ENCODE measurements at regions not wholly inside any gene's neighbourhood (a gene's known extent, or its start where the extent isn't known, plus 50 kb on each side); places are given as distances from the start of the nearest gene placed in this dataset.

- intact Hi-C loops (cut with DNase I; ENCODE audit: low total_unique reads): no loop called here
- no peak for DNase-seq (ENCODE audit: low spot score in 2 of 2)
- WGBS, 2 donors: 60 to 69% methylated on average over 6 of the region's 6 CpGs
- TF ChIP-seq POLR2A (IDR thresholded peaks at IDR 0.05): no peak
- TF ChIP-seq CTCF (IDR thresholded peaks at IDR 0.05): no peak
- H3K4me3 ChIP-seq (ENCODE audit: low read depth, poor library complexity, severe bottlenecking): no peak overlapping the region
These were observed 521.9 kb upstream of the TBX3 start for GRCh38 chr12:115205755-115206308.

DNA sequence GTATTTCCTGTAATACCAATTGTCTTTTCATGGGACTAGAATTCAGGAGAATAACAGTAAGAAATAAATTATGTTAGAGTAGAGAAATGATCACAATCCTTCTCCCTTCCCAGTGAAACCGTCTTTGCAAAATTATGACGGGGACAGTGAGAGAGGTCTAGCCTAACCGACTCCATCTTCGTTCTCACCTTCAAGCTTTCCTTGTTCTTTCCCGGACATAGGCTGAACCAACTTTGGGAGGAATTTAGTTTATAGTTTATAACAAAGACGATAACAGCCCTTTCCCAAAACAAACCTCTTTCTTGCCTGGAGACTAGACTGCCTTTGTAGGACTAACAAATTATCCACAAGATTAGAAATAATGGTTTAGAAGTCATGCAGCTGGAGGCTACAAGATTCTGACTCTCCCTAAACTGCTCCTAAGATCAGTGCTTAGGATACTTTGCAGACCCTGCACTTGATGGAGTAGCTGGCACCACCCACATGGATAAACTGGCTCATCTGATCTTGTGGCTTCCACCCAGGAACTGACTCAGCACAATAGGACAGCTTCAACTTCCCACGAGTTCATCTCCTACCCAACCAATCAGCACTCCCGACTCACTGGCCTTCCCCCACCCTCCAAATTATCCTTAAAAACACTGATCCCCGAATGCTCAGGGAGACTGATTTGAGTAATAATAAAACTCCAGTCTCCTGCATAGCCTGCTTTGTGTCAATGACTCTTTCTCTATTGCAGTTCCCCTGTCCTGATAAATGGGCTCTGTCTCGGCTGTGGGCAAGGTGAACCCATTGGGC, 521.2 kb upstream of the TBX3 start:
- no peak for DNase-seq (ENCODE audit: low spot score in 2 of 2)
- TF ChIP-seq POLR2A (IDR thresholded peaks at IDR 0.05): no peak
- TF ChIP-seq CTCF (IDR thresholded peaks at IDR 0.05): no peak
- 68 to 69% methylated on average over 10 of the region's 10 CpGs for WGBS, 2 donors
- H3K4me3 ChIP-seq (ENCODE audit: low read depth, poor library complexity, severe bottlenecking): no peak overlapping the region
- intact Hi-C loops (cut with DNase I; ENCODE audit: low total_unique reads): no loop called here

- H3K4me3 ChIP-seq (ENCODE audit: low read depth, poor library complexity, severe bottlenecking): no peak overlapping the region
- WGBS, 2 donors: 46 to 48% methylated on average over 2 of the region's 2 CpGs
- intact Hi-C loops (cut with DNase I; ENCODE audit: low total_unique reads): no loop called here
- TF ChIP-seq CTCF (IDR thresholded peaks at IDR 0.05) (no peak), POLR2A (IDR thresholded peaks at IDR 0.05) (no peak)
- no peak for DNase-seq (ENCODE audit: low spot score in 2 of 2)
These were observed 519.7 kb upstream of the TBX3 start for GRCh38 chr12:115203701-115204100.

DNA sequence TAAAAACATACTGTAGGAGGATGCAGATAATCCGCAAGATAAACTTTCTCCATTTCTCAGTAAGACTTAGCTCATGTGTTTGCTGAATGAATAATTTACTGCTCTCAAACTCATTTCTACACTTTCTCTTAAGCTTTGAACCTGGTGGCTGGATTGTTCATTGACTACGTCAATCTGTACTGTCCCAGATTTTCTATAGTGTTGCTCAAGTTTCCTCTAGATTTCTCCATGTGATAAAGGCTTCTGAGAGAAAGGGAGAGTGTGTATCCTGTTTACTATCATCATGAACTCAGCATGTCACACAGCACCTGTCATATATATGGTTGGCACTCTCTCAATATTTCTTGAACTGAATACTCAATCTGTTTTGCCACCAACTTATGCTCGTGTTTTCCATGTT, 518.0 kb upstream of the TBX3 start:
- H3K4me3 ChIP-seq (ENCODE audit: low read depth, poor library complexity, severe bottlenecking): no peak overlapping the region
- intact Hi-C loops (cut with DNase I; ENCODE audit: low total_unique reads): no loop called here
- WGBS, 2 donors: 78 to 82% methylated on average over 3 of the region's 3 CpGs
- no peak for TF ChIP-seq CTCF (IDR thresholded peaks at IDR 0.05)
- no peak for TF ChIP-seq POLR2A (IDR thresholded peaks at IDR 0.05)
- DNase-seq (ENCODE audit: low spot score in 2 of 2): no peak

DNA sequence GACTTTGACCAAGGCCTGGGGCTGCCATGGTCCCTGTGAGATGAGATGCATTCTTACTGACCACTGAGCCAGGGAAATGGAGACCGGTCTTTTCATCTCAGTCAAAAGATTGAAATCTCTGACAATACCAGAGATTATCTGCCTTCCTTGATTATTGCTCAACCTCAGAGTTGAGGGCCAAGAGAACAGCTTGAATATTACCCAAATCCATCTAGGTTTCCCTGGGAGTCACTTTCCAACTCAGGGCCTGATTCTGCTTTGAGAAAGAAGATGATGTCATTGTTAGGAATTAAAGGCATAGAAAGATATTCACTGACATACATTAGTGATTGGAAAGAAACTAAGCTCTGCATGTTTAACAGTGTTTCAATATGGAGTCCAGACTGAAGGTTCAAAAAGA, 515.9 kb upstream of the TBX3 start:
- TF ChIP-seq POLR2A (IDR thresholded peaks at IDR 0.05) (no peak), CTCF (IDR thresholded peaks at IDR 0.05) (no peak)
- intact Hi-C loops (cut with DNase I; ENCODE audit: low total_unique reads): no loop called here
- 65 to 76% methylated on average over 1 of the region's 1 CpG for WGBS, 2 donors
- DNase-seq (ENCODE audit: low spot score in 2 of 2): no peak
- H3K4me3 ChIP-seq (ENCODE audit: low read depth, poor library complexity, severe bottlenecking): no peak overlapping the region

Data from lower leg skin (tissue), 4 donors.